Tibial nerve (tissue), 4 donors: ENCODE measurements at regions not wholly inside any gene's neighbourhood (a gene's known extent, or its start where the extent isn't known, plus 50 kb on each side); places are given as distances from the start of the nearest gene placed in this dataset.

Experiments used
- EP300 ChIP-seq, 2 donors: sonication (generic); formaldehyde crosslinking; IDR thresholded peaks; one replicate each; pipeline ENCODE4 v1.6.1; 2017; ENCODE audit warnings: antibody characterized with exemption in 2 of 2, mild to moderate bottlenecking in 1 of 2
- POLR2A ChIP-seq, 2 donors: fragments of 450-650 bp; IDR thresholded peaks; one replicate each; pipeline ENCODE4 v1.6.1; 2017; ENCODE audit warnings: antibody characterized with exemption in 2 of 2, mild to moderate bottlenecking in 2 of 2, moderate library complexity in 2 of 2
- TF ChIP-seq, protein P1 (sequence below), 5 experiments: fragments of 200-600 bp in 3 of 5; fragments of 450-650 bp in 2 of 5; sonication (generic) in 3 of 5; IDR thresholded peaks; one replicate each; pipeline ENCODE4 v1.5.1; 2016 to 2019; ENCODE audit warnings: antibody characterized with exemption in 5 of 5, mild to moderate bottlenecking in 3 of 5, moderate library complexity in 2 of 5

DNA sequence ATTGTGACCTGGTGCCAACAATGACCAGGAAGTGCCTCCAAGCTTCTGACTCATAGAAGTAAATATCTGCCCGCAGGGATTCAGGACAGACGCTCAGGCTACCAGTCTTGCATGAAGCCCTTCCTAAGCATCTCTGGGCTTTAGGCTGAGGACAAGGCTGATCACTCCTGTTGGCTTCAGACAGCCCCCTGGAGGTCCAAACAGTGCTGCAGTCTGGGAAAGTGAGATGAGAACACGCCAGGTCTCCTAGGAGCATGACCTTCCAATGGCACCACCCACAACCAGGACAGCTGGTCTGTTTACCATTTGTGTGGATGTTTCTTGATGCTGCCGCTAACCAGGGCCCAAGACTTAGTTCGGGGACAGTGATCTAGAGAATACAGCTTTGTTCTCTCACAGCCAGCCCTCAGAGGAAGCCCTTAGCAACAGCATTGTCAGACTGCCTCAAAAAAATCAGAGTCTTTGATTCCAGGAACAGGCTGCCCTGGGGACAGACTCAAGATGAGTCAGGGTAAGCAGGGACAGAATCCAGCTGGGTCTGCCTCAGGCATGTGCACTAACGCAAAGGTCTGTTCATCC is 111.2 kb downstream of the ZNF280B start:
- TF ChIP-seq, protein P1, sequence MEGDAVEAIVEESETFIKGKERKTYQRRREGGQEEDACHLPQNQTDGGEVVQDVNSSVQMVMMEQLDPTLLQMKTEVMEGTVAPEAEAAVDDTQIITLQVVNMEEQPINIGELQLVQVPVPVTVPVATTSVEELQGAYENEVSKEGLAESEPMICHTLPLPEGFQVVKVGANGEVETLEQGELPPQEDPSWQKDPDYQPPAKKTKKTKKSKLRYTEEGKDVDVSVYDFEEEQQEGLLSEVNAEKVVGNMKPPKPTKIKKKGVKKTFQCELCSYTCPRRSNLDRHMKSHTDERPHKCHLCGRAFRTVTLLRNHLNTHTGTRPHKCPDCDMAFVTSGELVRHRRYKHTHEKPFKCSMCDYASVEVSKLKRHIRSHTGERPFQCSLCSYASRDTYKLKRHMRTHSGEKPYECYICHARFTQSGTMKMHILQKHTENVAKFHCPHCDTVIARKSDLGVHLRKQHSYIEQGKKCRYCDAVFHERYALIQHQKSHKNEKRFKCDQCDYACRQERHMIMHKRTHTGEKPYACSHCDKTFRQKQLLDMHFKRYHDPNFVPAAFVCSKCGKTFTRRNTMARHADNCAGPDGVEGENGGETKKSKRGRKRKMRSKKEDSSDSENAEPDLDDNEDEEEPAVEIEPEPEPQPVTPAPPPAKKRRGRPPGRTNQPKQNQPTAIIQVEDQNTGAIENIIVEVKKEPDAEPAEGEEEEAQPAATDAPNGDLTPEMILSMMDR (IDR thresholded peaks at IDR 0.05) = peak in 1 of 5 experiments; percentile 22
- TF ChIP-seq POLR2A (IDR thresholded peaks at IDR 0.05) (no peak), EP300 (IDR thresholded peaks at IDR 0.05) (peak in 1 of 2 donors; percentile 11)
